Activated T-cell treated with anti-CD3 and anti-CD28 coated beads, Interleukin-2, amount 50 U/mL, for 4 hours (primary cell): ENCODE measurements at regions not wholly inside any gene's neighbourhood (a gene's known extent, or its start where the extent isn't known, plus 50 kb on each side); places are given as distances from the start of the nearest gene placed in this dataset.
A peak's percentile ranks its signal among the peaks of the same experiment; 100 is the strongest.

Source experiments
- ATAC-seq, 2 donors: fragments of 200-7000 bp; cut with Tn5 transposase; one replicate each; pipeline ENCODE4 v1.10.0; 2021
- DNase-seq: peaks from one replicate; pipeline ENCODE4 v3.0.0-alpha.2; 2020
- H3K27me3 Mint-ChIP-seq: one replicate; pipeline ENCODE4 v1.8.0; 2021; ENCODE audit warnings: low read depth, mixed read lengths
- H3K36me3 Mint-ChIP-seq: one replicate; pipeline ENCODE4 v1.8.0; 2022; ENCODE audit warnings: mixed read lengths; ENCODE audit not compliant: insufficient read depth
- H3K4me1 Mint-ChIP-seq: one replicate; pipeline ENCODE4 v1.8.0; 2021; ENCODE audit warnings: low read depth, mixed read lengths
- H3K4me3 Mint-ChIP-seq: one replicate; pipeline ENCODE4 v1.8.0; 2021; ENCODE audit warnings: mild to moderate bottlenecking, moderate library complexity, mixed read lengths
- H3K9me3 Mint-ChIP-seq: one replicate; pipeline ENCODE4 v1.8.0; 2021; ENCODE audit warnings: mixed read lengths

- Mint-ChIP-seq H3K27me3 (no peaks in the 10 kb centered on the region), H3K4me1 (peaks cover 76% of the 10 kb centered on the region), H3K4me3 (no peak overlapping the region), H3K9me3 (no peaks in the 10 kb centered on the region), H3K36me3 (no peaks in the 10 kb centered on the region)
- DNase-seq (no peak), ATAC-seq (no peak)
Measured at GRCh38 chr14:76924371-76925096, 98.3 kb downstream of the LRRC74A start.

GRCh38 chr14:76923431-76924370 is 97.5 kb downstream of the LRRC74A start:
- H3K9me3 Mint-ChIP-seq, result no peaks in the 10 kb centered on the region

GRCh38 chr14:76922584-76922983 is 96.4 kb downstream of the LRRC74A start:
- Mint-ChIP-seq H3K27me3 (no peaks in the 10 kb centered on the region), H3K4me3 (no peak overlapping the region), H3K9me3 (no peaks in the 10 kb centered on the region), H3K4me1 (peaks cover 69% of the 10 kb centered on the region), H3K36me3 (no peaks in the 10 kb centered on the region)
- no peak for ATAC-seq
- DNase-seq, result no peak

More at GRCh38 chr14:76923431-76924370, 97.5 kb downstream of the LRRC74A start:
- no peaks in the 10 kb centered on the region for H3K36me3 Mint-ChIP-seq
- no peak overlapping the region for H3K4me3 Mint-ChIP-seq
- H3K4me1 Mint-ChIP-seq, result peaks cover 74% of the 10 kb centered on the region
- no peaks in the 10 kb centered on the region for H3K27me3 Mint-ChIP-seq
- DNase-seq (no peak), ATAC-seq (no peak)

- ATAC-seq (no peak), DNase-seq (no peak)
- H3K4me1 Mint-ChIP-seq, result peaks cover 64% of the 10 kb centered on the region
- H3K9me3 Mint-ChIP-seq, result no peaks in the 10 kb centered on the region
- no peaks in the 10 kb centered on the region for H3K27me3 Mint-ChIP-seq
- no peak overlapping the region for H3K4me3 Mint-ChIP-seq
- no peaks in the 10 kb centered on the region for H3K36me3 Mint-ChIP-seq
Measured at GRCh38 chr14:76922092-76922491, 95.9 kb downstream of the LRRC74A start.

DNA sequence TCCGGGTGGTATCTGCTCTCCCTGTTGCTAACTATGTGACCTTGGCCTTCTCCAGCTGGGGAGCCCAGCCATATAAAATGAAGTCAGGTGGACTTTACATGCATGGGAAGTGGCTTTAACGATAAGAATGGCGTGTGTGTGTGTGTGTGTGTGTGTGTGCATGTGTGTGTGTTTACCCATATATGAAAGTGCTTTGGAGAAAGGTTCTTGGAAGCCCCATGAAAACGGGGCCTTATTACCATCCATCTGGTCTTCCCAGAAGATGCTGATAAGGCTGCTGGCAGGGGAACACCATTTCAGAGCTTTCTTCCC is 94.8 kb downstream of the LRRC74A start:
- Mint-ChIP-seq H3K9me3 (no peaks in the 10 kb centered on the region), H3K27me3 (no peaks in the 10 kb centered on the region), H3K4me1 (peaks cover 55% of the 10 kb centered on the region), H3K4me3 (no peak overlapping the region), H3K36me3 (no peaks in the 10 kb centered on the region)
- no peak for DNase-seq
- no peak for ATAC-seq

- peaks cover 52% of the 10 kb centered on the region for H3K4me1 Mint-ChIP-seq
- no peaks in the 10 kb centered on the region for H3K9me3 Mint-ChIP-seq
- DNase-seq (no peak), ATAC-seq (no peak)
- no peak overlapping the region for H3K4me3 Mint-ChIP-seq
- no peaks in the 10 kb centered on the region for H3K27me3 Mint-ChIP-seq
- no peaks in the 10 kb centered on the region for H3K36me3 Mint-ChIP-seq
Measured at GRCh38 chr14:76920331-76921087, 94.3 kb downstream of the LRRC74A start.

DNA sequence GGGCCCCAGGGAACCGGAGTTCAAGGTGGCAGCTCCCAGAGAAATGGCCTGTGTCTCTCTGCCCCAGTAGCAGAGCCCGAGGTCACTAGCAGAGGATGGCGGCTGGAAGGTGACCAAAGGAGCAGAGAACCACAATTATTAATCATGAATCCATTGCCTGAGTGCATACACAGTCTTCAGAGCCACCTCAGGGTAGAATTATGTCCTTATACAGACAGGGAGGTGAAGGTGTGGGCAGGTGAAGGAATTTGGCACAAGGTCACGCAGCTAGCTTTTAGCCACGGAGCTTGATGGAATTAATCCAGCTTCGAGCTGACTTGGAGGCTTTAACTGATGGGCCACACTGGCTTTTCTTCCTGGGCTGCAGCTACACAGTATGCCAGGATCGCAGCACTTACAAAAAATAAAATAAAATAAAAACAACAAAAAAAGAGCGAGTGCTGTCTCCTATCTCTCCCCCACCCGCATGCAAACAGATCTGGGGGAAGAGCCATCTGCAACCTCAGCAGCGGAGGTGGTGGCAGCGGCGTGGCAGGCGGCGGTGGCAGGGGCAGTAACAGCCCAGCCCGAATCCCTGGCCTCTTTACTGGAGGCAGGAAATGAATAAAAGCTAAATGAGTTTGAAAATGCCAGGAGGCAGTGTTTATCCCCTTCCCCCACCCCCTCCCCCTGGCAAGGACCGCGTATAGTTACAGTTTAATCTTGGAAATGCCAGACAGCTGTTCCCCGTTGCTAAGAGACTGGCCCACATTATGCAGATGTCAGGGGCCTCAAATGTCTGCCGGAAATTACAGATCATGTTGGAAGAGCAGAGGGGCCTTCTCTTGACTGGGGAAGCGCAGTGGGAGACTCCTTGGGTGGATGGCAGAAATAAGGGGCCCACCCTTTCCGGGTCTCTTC is 93.5 kb downstream of the LRRC74A start:
- peak overlapping the region; percentile 35 for H3K4me3 Mint-ChIP-seq
- H3K9me3 Mint-ChIP-seq, result no peaks in the 10 kb centered on the region
- peaks cover 47% of the 10 kb centered on the region for H3K4me1 Mint-ChIP-seq
- no peaks in the 10 kb centered on the region for H3K27me3 Mint-ChIP-seq
- ATAC-seq, result peak; percentile 57 to 68
- no peaks in the 10 kb centered on the region for H3K36me3 Mint-ChIP-seq
- no peak for DNase-seq
